Gastroesophageal sphincter (tissue), 4 donors: ENCODE measurements at regions not wholly inside any gene's neighbourhood (a gene's known extent, or its start where the extent isn't known, plus 50 kb on each side); places are given as distances from the start of the nearest gene placed in this dataset.

Experiments used
- ATAC-seq: fragments of 150-250 bp; one replicate; pipeline ENCODE4 v1.9.1; 2016; ENCODE audit warnings: mild to moderate bottlenecking, moderate library complexity
- H3K27ac ChIP-seq, 4 donors: fragments of 200-600 bp; sonication (generic) in 3 of 4; 1 replicate in 3 of 4; 2 replicates in 1 of 4; pipeline ENCODE4 v1.5.1; 2016 to 2019
- H3K27me3 ChIP-seq: fragments of 200-600 bp; sonication (generic); one replicate; pipeline ENCODE4 v1.5.1; 2019
- H3K36me3 ChIP-seq, 2 donors: fragments of 200-600 bp; sonication (generic); one replicate each; pipeline ENCODE4 v1.5.1; 2019; ENCODE audit warnings: control low read depth in 1 of 2
- H3K4me1 ChIP-seq, 3 donors: fragments of 200-600 bp; sonication (generic); 1 replicate in 2 of 3; 2 replicates in 1 of 3; pipeline ENCODE4 v1.5.1; 2016 to 2019; ENCODE audit warnings: control low read depth in 2 of 3
- H3K4me3 ChIP-seq, 2 donors: fragments of 200-600 bp; sonication (generic); one replicate each; pipeline ENCODE4 v1.5.1; 2019; ENCODE audit warnings: mild to moderate bottlenecking in 1 of 2, moderate library complexity in 1 of 2
- H3K9me3 ChIP-seq, 3 donors: fragments of 200-600 bp; sonication (generic); one replicate each; pipeline ENCODE4 v1.5.1; 2017 to 2019; ENCODE audit warnings: control low read depth in 2 of 3
- EP300 ChIP-seq: sonication (generic); formaldehyde crosslinking; IDR thresholded peaks from one replicate; pipeline ENCODE4 v1.6.1; 2017; ENCODE audit warnings: antibody characterized with exemption, mild to moderate bottlenecking
- POLR2A ChIP-seq, 2 donors: fragments of 450-650 bp; IDR thresholded peaks; one replicate each; pipeline ENCODE4 v1.6.1; 2017; ENCODE audit warnings: antibody characterized with exemption in 2 of 2, mild to moderate bottlenecking in 2 of 2, moderate library complexity in 1 of 2
- POLR2AphosphoS5 ChIP-seq: sonication (generic); formaldehyde crosslinking; IDR thresholded peaks from one replicate; pipeline ENCODE4 v1.6.1; 2017; ENCODE audit warnings: antibody characterized with exemption
- WGBS, 2 donors: methylation state at CpG; one replicate each; pipeline ENCODE4 v1.1.5; 2018; ENCODE audit warnings: low coverage in 1 of 2; 5-methylcytosine and 5-hydroxymethylcytosine counted together
- TF ChIP-seq, protein P1 (sequence below), 4 experiments: fragments of 200-600 bp in 2 of 4; fragments of 450-650 bp in 2 of 4; sonication (generic) in 1 of 4; IDR thresholded peaks; one replicate each; pipeline ENCODE4 v1.5.1; 2017 to 2019; ENCODE audit warnings: antibody characterized with exemption in 4 of 4, mild to moderate bottlenecking in 2 of 4, moderate library complexity in 2 of 4

GRCh38 chr9:28293369-28294090 is 720.2 kb upstream of the C9orf72 start:
- TF ChIP-seq EP300 (no peak), POLR2A (IDR thresholded peaks at IDR 0.05) (no peak), POLR2AphosphoS5 (no peak)
- TF ChIP-seq, protein P1, sequence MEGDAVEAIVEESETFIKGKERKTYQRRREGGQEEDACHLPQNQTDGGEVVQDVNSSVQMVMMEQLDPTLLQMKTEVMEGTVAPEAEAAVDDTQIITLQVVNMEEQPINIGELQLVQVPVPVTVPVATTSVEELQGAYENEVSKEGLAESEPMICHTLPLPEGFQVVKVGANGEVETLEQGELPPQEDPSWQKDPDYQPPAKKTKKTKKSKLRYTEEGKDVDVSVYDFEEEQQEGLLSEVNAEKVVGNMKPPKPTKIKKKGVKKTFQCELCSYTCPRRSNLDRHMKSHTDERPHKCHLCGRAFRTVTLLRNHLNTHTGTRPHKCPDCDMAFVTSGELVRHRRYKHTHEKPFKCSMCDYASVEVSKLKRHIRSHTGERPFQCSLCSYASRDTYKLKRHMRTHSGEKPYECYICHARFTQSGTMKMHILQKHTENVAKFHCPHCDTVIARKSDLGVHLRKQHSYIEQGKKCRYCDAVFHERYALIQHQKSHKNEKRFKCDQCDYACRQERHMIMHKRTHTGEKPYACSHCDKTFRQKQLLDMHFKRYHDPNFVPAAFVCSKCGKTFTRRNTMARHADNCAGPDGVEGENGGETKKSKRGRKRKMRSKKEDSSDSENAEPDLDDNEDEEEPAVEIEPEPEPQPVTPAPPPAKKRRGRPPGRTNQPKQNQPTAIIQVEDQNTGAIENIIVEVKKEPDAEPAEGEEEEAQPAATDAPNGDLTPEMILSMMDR (IDR thresholded peaks at IDR 0.05) = no peak
- no peak overlapping the region for H3K4me3 ChIP-seq
- no peaks in the 10 kb centered on the region for H3K9me3 ChIP-seq
- H3K4me1 ChIP-seq = no peaks in the 10 kb centered on the region
- no peak overlapping the region for H3K27ac ChIP-seq
- no peaks in the 10 kb centered on the region for H3K36me3 ChIP-seq
- 51 to 79% methylated on average over 3 of the region's 3 CpGs for WGBS, 2 donors
- no peaks in the 10 kb centered on the region for H3K27me3 ChIP-seq
- ATAC-seq = no peak

GRCh38 chr9:28301281-28301680 is 728.0 kb upstream of the C9orf72 start:
- no peaks in the 10 kb centered on the region for H3K27me3 ChIP-seq
- H3K4me1 ChIP-seq = no peaks in the 10 kb centered on the region
- ATAC-seq = no peak
- no peak overlapping the region for H3K27ac ChIP-seq
- H3K4me3 ChIP-seq = no peak overlapping the region
- no peaks in the 10 kb centered on the region for H3K9me3 ChIP-seq
- TF ChIP-seq EP300 (no peak), POLR2AphosphoS5 (no peak), POLR2A (IDR thresholded peaks at IDR 0.05) (no peak)
- TF ChIP-seq, protein P1 (IDR thresholded peaks at IDR 0.05) = no peak
- no peaks in the 10 kb centered on the region for H3K36me3 ChIP-seq

- TF ChIP-seq, protein P1 (IDR thresholded peaks at IDR 0.05) = no peak
- no peak for TF ChIP-seq POLR2A (IDR thresholded peaks at IDR 0.05)
- TF ChIP-seq POLR2AphosphoS5 = no peak
- TF ChIP-seq EP300 = no peak
- WGBS, 2 donors = 47 to 57% methylated on average over 1 of the region's 1 CpG
- no peaks in the 10 kb centered on the region for H3K4me1 ChIP-seq
- H3K27me3 ChIP-seq = no peaks in the 10 kb centered on the region
- H3K9me3 ChIP-seq = no peaks in the 10 kb centered on the region
- ATAC-seq = no peak
- H3K36me3 ChIP-seq = no peaks in the 10 kb centered on the region
- H3K27ac ChIP-seq = no peak overlapping the region
- H3K4me3 ChIP-seq = no peak overlapping the region
Measured at GRCh38 chr9:28317745-28318144, 744.5 kb upstream of the C9orf72 start.

DNA sequence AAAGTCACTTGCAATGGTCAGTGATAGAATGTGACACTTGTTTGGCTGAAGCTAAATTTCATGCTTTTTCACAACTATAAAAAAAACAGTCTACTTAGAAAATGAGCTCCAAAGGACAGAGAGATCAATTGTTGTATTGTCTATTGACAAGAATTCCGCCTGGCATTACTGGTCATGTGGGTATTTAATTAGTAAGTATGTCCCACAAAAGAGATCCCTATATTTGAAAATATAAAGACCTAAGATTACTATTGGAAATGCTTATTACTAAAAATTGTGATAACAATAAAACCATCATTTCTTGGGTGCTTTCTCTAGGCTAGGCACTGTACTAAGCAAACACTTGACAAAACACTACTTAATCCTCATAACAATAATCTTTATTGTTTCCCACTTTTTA is 745.2 kb upstream of the C9orf72 start:
- Histone ChIP-seq H3K4me1 (no peaks in the 10 kb centered on the region), H3K36me3 (no peaks in the 10 kb centered on the region), H3K27me3 (no peaks in the 10 kb centered on the region), H3K27ac (no peak overlapping the region), H3K9me3 (no peaks in the 10 kb centered on the region), H3K4me3 (no peak overlapping the region)
- WGBS, 2 donors = 67 to 84% methylated on average over 1 of the region's 1 CpG
- no peak for ATAC-seq
- TF ChIP-seq POLR2AphosphoS5 (no peak), EP300 (no peak), POLR2A (IDR thresholded peaks at IDR 0.05) (no peak)
- TF ChIP-seq, protein P1 (IDR thresholded peaks at IDR 0.05) = no peak

GRCh38 chr9:28319981-28320380 is 746.7 kb upstream of the C9orf72 start:
- 52 to 57% methylated on average over 2 of the region's 2 CpGs for WGBS, 2 donors
- no peak overlapping the region for H3K4me3 ChIP-seq
- TF ChIP-seq POLR2AphosphoS5 = no peak
- TF ChIP-seq, protein P1 (IDR thresholded peaks at IDR 0.05) = no peak
- no peak for TF ChIP-seq EP300
- no peak for TF ChIP-seq POLR2A (IDR thresholded peaks at IDR 0.05)
- no peaks in the 10 kb centered on the region for H3K4me1 ChIP-seq
- no peaks in the 10 kb centered on the region for H3K27me3 ChIP-seq
- H3K27ac ChIP-seq = no peak overlapping the region
- no peaks in the 10 kb centered on the region for H3K9me3 ChIP-seq
- no peak for ATAC-seq
- no peaks in the 10 kb centered on the region for H3K36me3 ChIP-seq
